Smooth muscle cell (in vitro differentiated cells): ENCODE measurements at regions not wholly inside any gene's neighbourhood (a gene's known extent, or its start where the extent isn't known, plus 50 kb on each side); places are given as distances from the start of the nearest gene placed in this dataset.

Experiments used
- DNase-seq: peaks from one replicate; lab custom pipeline; 2025; ENCODE audit not compliant: unreplicated experiment; lab: John Stamatoyannopoulos, UW
- H2AFZ ChIP-seq: fragments of 200-600 bp; sonication (generic); 2 replicates; pipeline ENCODE4 v1.6.0; 2016; ENCODE audit warnings: antibody characterized with exemption, low read depth, mild to moderate bottlenecking
- H3F3A ChIP-seq: fragments of 200-600 bp; sonication (generic); 2 replicates; pipeline ENCODE4 v1.6.0; 2017; ENCODE audit warnings: antibody characterized with exemption, low read depth
- H3K27ac ChIP-seq: fragments of 200-600 bp; sonication (generic); 2 replicates; pipeline ENCODE4 v1.5.1; 2016; ENCODE audit warnings: low read depth, mild to moderate bottlenecking
- H3K27me3 ChIP-seq: fragments of 200-600 bp; sonication (generic); 2 replicates; pipeline ENCODE4 v1.6.1; 2016; ENCODE audit warnings: low read depth, mild to moderate bottlenecking
- H3K36me3 ChIP-seq: fragments of 200-600 bp; sonication (generic); 2 replicates; pipeline ENCODE4 v1.5.1; 2016; ENCODE audit warnings: low read depth
- H3K4me1 ChIP-seq: fragments of 200-600 bp; sonication (generic); 2 replicates; pipeline ENCODE4 v1.5.1; 2016; ENCODE audit warnings: low read depth
- H3K4me2 ChIP-seq: fragments of 200-600 bp; sonication (generic); 2 replicates; pipeline ENCODE4 v1.6.0; 2016; ENCODE audit warnings: mild to moderate bottlenecking
- H3K4me3 ChIP-seq: fragments of 200-600 bp; sonication (generic); 2 replicates; pipeline ENCODE4 v1.5.1; 2016; ENCODE audit warnings: mild to moderate bottlenecking
- H3K79me2 ChIP-seq: fragments of 200-600 bp; sonication (generic); 2 replicates; pipeline ENCODE4 v1.6.0; 2016; ENCODE audit warnings: low read depth, mild to moderate bottlenecking
- H3K9ac ChIP-seq: fragments of 200-600 bp; sonication (generic); 2 replicates; pipeline ENCODE4 v1.6.0; 2016; ENCODE audit warnings: low read depth
- H3K9me3 ChIP-seq: fragments of 200-600 bp; sonication (generic); replicated peaks from 2 replicates; pipeline ENCODE4 v1.5.1; 2016; ENCODE audit warnings: low read depth
- H4K20me1 ChIP-seq: fragments of 200-600 bp; sonication (generic); 2 replicates; pipeline ENCODE4 v1.6.0; 2016; ENCODE audit warnings: low read depth
- WGBS: methylation state at CpG from one replicate; pipeline ENCODE4 v1.1.7; 2016; ENCODE audit warnings: low lambda C conversion rate; 5-methylcytosine and 5-hydroxymethylcytosine counted together
- TF ChIP-seq, protein P1 (sequence below): fragments of 200-600 bp; sonication (generic); IDR thresholded peaks from 2 replicates; pipeline ENCODE4 v1.5.1; 2017; ENCODE audit warnings: borderline replicate concordance, mild to moderate bottlenecking, antibody characterized with exemption; ENCODE audit not compliant: insufficient read depth, poor library complexity, severe bottlenecking

DNA sequence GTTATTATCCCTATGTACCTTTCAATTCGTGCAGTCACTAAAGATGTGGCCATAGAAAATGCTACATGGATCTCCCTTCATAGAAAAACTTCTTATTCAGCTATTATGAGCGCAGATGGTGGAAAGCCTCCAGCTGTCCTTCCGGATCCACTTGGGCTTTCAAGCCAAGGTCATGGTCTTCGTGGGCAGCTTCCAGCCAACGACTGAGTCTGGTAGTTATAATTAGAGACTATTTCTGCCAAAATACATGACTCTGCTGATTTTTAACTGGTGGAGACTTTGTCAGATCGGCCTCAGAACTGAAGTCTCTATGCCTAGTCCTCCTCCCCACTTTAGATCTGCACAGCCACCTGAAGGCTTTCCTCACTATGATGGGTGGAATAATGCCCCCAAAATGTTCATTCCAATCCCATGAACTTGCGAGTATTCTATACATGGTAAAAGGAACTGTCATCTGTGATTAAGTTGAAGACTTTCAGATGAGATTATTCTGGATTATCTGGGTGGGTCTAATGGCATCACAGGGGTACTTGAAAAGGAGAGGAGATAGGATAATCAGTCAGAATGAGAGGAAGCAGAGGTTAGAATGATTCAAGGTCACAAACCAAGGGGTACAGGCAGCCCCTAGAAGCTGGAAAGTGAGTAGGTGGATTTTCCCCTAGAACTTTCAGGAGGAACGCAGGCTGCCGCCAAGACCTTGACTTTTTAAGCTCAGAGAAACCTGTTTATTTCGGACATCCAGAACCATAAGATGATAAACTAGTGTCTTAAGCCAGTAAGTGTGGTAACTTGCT is 171.1 kb upstream of the CXCL13 start:
- H3F3A ChIP-seq = no peaks in the 10 kb centered on the region
- no peak overlapping the region for H3K9ac ChIP-seq
- no peaks in the 10 kb centered on the region for H3K9me3 ChIP-seq
- no peaks in the 10 kb centered on the region for H3K79me2 ChIP-seq
- no peaks in the 10 kb centered on the region for H4K20me1 ChIP-seq
- no peak overlapping the region for H3K4me3 ChIP-seq
- no peaks in the 10 kb centered on the region for H3K36me3 ChIP-seq
- H3K4me1 ChIP-seq = no peaks in the 10 kb centered on the region
- 80% methylated on average over 10 of the region's 10 CpGs for WGBS
- H3K4me2 ChIP-seq = no peak overlapping the region
- peaks cover 31% of the 10 kb centered on the region for H3K27me3 ChIP-seq
- TF ChIP-seq, protein P1, sequence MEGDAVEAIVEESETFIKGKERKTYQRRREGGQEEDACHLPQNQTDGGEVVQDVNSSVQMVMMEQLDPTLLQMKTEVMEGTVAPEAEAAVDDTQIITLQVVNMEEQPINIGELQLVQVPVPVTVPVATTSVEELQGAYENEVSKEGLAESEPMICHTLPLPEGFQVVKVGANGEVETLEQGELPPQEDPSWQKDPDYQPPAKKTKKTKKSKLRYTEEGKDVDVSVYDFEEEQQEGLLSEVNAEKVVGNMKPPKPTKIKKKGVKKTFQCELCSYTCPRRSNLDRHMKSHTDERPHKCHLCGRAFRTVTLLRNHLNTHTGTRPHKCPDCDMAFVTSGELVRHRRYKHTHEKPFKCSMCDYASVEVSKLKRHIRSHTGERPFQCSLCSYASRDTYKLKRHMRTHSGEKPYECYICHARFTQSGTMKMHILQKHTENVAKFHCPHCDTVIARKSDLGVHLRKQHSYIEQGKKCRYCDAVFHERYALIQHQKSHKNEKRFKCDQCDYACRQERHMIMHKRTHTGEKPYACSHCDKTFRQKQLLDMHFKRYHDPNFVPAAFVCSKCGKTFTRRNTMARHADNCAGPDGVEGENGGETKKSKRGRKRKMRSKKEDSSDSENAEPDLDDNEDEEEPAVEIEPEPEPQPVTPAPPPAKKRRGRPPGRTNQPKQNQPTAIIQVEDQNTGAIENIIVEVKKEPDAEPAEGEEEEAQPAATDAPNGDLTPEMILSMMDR = no peak
- no peak for DNase-seq
- H3K27ac ChIP-seq = no peak overlapping the region
- H2AFZ ChIP-seq = no peak overlapping the region

DNA sequence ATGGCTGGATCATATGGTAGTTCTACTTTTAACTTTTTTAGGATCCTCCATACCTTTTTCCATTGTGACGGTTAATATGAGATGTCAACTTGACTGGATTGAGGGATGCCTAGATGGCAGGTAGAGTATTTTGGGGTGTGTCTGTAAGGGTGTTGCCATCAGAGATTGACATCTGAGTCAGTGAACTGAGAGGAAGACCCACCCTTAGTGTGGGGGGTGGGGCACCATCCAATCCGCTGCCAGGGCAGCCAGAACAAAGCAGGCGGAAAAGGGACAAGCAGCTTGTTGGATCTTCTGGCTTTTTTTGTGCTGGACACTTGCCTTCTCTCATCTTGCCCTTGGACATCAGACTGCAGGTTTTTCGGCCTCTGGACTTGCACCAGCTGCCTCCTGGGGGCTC is 168.5 kb upstream of the CXCL13 start:
- no peaks in the 10 kb centered on the region for H4K20me1 ChIP-seq
- H3K4me1 ChIP-seq = no peaks in the 10 kb centered on the region
- H3K79me2 ChIP-seq = no peaks in the 10 kb centered on the region
- H3K27me3 ChIP-seq = peaks cover 25% of the 10 kb centered on the region
- no peak overlapping the region for H3K9ac ChIP-seq
- H3K27ac ChIP-seq = no peak overlapping the region
- H3K36me3 ChIP-seq = no peaks in the 10 kb centered on the region
- WGBS = 91% methylated on average over 4 of the region's 4 CpGs
- no peak overlapping the region for H3K4me3 ChIP-seq
- DNase-seq = no peak
- TF ChIP-seq, protein P1 = no peak
- no peak overlapping the region for H3K4me2 ChIP-seq
- H2AFZ ChIP-seq = no peak overlapping the region
- H3K9me3 ChIP-seq = no peaks in the 10 kb centered on the region
- H3F3A ChIP-seq = no peaks in the 10 kb centered on the region

DNA sequence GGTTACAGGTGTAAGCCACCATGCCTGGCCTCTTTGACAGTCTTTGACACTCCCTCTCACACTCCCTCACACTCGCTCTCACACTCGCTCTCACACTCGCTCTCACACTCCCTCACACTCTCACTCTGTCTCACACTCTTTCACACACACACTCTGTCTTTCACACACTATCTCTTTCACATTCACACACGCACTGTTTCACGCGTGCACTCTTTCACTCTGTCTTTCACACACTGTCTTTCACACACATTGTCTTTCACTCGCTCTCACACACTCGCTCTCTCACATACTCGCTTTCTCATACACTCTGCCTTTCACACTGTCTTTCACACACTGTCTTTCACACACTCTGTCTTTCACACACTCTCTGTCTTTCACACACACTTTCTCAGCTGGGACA is 167.1 kb upstream of the CXCL13 start:
- Histone ChIP-seq H3K36me3 (no peaks in the 10 kb centered on the region), H3K4me2 (no peak overlapping the region), H2AFZ (no peak overlapping the region), H3F3A (no peaks in the 10 kb centered on the region), H3K27ac (no peak overlapping the region), H3K4me3 (no peak overlapping the region), H4K20me1 (no peaks in the 10 kb centered on the region), H3K9me3 (no peaks in the 10 kb centered on the region), H3K4me1 (no peaks in the 10 kb centered on the region), H3K79me2 (no peaks in the 10 kb centered on the region), H3K27me3 (peaks cover 25% of the 10 kb centered on the region), H3K9ac (no peak overlapping the region)
- no peak for DNase-seq
- WGBS = over 99% methylated on average over 9 of the region's 9 CpGs
- TF ChIP-seq, protein P1 = no peak

DNA sequence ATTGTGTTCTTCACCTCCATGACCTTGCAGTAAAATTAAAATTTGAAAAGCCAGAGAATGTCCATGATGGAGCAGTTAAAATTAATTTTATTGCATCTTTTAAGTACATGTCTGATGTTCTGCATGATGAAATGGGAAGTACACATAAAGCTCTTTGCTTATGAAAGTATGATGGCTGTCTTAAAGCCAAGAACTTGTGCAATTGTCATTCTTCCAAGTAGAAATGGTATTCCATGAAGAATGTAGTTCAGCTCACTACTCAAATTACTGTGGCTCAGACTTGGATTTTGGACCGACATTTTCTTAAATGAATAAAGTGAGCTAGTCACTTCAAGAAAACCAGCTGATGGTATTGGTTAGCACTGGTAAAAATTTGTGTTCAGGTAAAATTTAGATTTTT is 161.7 kb upstream of the CXCL13 start:
- Histone ChIP-seq H3K4me1 (no peaks in the 10 kb centered on the region), H3K9ac (no peak overlapping the region), H3K79me2 (no peaks in the 10 kb centered on the region), H3K4me3 (no peak overlapping the region), H3K27ac (no peak overlapping the region), H3K9me3 (no peaks in the 10 kb centered on the region), H3K4me2 (no peak overlapping the region), H2AFZ (no peak overlapping the region), H3F3A (no peaks in the 10 kb centered on the region), H4K20me1 (no peaks in the 10 kb centered on the region), H3K27me3 (peaks cover 42% of the 10 kb centered on the region), H3K36me3 (no peaks in the 10 kb centered on the region)
- TF ChIP-seq, protein P1 = no peak
- no peak for DNase-seq
- WGBS = 93% methylated on average over 1 of the region's 1 CpG
